Stimulated activated CD4-positive, alpha-beta T cell treated with anti-CD3 and anti-CD28 coated beads, TNF-alpha, amount 100 ng/mL, for 24 hours (primary cell): ENCODE measurements at regions not wholly inside any gene's neighbourhood (a gene's known extent, or its start where the extent isn't known, plus 50 kb on each side); places are given as distances from the start of the nearest gene placed in this dataset.

Experiments
- DNase-seq, 3 experiments: peaks; one replicate each; pipeline ENCODE4 v3.0.0-alpha.2; 2020; ENCODE audit warnings: low read depth in 3 of 3

DNA sequence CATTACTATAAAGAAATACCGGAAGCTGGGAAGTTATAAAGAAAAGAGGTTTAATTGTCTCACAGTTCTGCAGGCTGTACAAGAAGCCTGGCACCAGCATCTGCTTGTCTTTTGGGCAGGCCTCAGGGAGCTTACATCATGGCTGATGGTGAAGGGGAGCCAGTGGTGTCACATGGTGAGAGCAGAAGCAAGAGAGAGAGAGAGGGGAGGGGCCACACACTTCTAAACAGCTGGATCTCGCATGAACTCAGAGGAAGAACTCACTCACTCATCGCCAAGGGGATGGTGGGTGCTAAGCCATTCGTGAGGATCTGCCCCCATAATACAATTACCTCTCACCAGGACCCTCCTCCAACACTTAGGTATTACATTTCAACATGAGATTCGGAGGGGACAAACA, 51.8 kb upstream of the ANKRD34C start:
- DNase-seq = no peak

DNA sequence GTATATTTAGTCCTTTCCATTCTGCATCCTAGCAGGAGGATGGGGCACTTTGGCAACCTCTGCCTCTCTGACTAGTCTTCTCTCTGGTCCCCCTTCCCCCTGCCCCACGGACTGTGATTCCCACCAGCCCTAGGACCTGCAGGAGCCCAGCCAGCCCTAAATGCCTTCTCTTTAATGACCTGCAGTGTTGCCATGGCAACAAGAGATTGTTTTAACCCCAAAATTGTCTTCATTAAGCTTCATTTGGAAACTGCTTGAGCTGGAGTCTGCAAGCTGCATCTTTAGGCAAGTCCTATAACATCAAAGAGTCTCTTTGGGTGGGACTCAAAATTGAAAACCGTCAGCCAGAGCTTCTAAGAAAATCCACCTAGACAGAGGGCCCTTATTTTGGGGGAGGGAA, 59.7 kb upstream of the ANKRD34C start:
- DNase-seq = no peak

DNA sequence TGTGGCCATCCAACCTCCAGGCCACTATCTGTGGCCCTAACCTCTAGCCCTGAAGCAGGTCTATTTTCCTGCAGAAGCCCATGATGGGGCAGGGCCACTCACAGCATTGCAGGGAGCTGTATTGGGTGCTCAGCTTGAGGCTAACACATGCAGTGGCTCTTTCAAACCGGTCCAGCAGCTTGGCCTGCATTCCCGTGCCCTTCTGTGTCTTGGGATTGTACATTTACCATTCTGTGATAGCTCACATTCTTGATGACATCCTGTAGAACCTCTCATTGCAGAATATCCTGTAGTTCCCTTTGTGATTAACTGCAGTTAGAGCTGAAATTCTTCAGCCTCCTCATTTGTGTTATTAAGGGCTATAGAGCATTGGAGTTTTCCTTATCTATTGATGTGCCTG, 60.8 kb upstream of the ANKRD34C start:
- no peak for DNase-seq

DNA sequence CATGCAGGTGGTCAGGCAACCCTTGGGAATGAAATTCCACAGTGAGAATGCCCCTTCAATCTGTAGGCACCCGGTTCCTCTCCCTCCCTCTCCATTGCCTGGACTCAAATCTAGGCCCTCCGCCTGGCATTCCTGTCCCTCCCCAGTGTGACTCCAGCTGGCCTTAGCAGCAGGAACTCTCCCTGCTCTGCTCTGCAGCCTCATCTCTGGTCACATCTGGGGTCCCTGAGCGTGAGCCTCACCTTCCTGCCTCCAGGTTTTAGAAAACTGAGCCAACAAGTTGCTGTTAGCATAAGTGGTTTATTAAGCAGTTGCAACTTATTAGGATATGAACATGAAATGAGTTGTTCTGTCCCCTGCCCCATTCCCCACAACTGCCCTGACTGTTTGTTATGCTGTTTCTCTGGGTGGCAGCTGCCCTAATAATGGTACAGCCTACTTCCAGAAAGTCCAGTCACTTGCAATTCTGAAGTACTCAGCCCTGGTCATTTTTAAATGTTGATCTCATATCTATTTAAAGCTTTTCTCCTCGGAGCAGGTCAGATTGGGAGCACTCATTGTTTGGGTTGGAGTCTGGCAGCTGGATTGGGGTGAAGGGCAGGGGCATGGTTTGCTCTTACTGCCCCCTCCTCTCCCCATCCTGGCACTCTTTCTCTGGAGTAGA, 63.0 kb upstream of the ANKRD34C start:
- DNase-seq = no peak

DNA sequence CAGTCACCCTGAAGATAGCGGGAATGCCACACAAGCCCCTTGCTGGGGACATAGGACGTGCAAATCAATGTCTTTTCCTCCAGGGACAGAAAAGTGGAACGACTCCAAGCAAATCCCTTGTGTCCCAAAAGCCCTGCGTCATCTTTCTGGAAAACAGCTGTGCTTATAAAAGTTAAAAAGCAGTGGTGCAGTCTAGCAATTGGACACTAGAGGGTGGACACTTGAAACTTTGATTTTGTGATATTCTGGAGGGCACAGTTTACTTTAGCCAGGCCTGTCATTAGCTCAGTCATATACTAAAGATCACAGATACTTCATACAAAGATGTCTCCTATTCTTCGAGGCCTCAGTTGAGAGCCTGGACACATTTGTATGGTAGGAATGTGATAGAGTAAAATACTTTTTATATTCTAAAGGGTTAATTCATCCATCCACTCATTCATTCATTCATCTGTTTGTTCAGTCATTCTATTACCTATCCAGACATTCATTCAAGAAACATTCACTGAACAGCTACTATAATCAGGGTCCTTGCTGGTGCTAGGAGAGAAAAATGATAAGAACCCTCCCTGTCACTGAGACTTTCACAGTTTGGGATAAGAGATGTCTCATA, 63.8 kb upstream of the ANKRD34C start:
- no peak for DNase-seq

DNA sequence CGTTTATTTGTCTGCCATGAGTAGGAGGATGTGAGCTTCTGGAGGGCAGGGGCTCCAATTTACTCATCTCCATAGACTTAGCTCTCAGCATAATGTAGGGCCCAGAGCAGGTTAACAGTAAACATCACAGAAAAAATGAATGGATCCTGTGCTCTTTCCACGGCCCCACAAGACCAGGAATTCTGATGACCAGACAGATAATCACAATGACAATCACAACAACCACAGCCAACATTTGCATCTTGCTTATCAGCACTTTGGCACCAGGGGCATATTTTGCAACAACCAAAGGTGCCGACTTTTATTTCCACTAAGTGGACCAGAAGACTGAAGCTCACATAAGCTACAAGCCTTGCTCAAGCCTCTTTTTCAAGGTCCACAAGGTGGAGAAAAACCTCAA, 68.9 kb upstream of the ANKRD34C start:
- DNase-seq = no peak

DNA sequence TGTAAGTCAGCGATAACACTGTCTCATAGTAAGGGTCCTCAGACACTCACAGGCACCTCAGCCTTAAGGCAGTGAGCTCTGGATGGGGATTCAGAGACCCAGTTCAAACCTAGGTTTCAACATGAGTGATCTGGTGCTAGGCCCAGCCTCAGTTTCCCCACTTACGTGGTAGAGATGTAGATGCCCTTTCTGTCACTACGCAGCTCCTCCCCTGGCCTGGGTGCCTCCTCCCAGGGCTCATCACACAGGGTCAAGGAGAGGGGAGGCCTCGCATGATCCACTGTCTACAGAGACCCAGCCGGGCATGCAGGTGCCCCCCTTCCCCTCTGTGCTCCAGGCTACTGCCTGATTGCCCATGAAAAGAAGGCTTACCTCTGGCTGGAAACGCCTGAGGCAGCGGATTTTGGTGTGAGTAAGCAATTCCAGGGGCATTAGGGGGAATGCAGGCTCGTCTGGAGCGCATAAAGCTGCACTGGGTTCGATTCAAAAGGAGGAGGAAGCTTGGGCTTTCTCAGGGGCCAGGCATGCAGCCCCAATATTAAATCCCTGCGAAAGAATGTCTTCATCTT, 69.8 kb upstream of the ANKRD34C start:
- DNase-seq = no peak

DNA sequence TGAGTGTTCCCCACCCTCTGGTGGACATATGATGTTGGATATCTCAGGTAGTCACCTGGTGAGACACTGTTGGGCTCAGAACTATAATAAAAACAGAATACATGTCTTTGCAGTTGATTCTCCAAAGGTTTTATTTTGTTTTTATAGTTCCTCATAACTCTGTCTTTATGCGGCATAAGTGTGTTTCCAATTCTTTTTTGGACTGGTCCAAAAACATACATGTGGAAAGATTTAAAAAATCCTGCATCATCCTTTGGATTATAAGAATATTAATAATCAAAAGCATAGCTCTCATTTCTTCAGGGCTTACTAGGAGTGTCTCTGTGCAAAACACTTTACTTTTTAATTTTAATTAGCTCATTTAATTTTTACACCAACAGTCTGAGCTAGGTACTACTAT, 71.0 kb upstream of the ANKRD34C start:
- DNase-seq = no peak

DNA sequence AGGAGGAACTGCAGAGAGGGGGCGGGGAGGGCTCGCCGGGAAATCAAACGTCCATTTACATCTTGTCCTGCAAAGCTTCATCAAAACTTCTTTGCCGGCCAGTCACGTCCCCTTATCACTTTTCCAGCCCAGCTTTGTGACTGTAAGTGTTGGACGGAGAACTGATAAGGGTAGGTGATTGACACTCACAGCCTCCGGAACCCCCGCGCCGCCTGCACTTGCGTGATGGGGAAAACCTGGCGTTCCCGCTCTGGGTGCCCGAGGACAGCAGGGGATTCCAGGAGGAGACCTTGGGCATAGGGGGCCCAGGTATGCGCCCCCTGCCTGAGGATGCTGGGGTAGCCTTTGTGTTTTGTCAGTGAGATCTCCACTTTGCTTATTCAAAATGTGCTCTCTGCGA, 72.8 kb upstream of the ANKRD34C start:
- no peak for DNase-seq

DNA sequence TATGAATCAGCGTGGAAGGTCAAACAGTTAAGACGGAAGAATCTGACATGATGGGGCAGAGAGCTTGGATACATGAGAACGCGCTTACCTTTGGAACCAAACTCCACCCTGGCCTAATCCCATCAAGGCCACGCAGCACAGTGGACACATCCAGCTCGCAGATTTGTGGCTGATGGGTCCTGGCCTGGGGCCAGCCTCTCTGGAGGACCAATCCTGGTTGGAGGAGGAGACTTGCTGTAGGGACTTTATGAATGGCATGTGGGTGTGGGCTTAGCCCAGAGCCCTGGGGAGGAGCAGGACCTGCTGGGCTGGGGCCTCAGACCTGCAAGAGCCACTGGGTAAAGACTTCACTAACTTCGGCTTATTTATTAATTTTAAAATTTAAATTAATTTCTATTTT, 73.4 kb upstream of the ANKRD34C start:
- no peak for DNase-seq

DNA sequence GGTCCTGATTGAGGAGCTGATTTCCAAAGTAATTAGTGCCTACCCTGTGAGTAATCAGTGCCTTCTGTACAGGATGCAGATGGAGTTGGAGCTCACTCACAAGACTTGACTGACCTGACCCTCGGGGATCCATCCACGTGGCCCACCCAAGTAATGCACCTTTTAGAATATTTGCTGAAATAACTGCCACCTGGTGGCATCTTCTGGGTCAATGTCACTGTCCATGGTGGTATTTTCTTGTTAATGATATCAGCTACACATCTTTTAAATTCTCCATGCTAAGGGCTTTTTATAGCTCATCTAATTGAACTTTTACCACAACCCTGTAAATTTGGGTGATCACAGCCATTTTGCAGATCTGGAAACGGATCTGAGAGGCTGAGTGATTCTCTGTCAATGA, 74.3 kb upstream of the ANKRD34C start:
- DNase-seq = no peak

DNA sequence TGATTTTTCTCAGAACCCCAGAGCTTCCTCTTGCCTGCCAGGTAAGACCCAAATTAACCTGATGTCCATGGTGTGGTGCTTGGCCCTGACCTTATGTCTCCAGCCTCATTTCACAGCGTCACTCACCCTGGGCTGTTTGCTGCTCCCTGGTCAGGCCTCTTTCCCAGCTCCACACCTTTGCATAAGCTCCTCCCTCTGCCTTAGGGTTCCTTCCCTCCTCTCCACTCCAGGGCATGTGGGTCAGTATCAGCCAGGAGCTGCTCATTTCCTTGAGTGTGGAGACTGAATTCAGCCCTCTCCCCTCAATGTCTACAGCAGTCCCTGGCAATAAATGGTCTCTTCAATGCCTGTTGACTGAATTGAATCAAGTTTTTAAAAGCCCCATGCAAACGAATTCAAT, 75.6 kb upstream of the ANKRD34C start:
- DNase-seq = no peak

DNA sequence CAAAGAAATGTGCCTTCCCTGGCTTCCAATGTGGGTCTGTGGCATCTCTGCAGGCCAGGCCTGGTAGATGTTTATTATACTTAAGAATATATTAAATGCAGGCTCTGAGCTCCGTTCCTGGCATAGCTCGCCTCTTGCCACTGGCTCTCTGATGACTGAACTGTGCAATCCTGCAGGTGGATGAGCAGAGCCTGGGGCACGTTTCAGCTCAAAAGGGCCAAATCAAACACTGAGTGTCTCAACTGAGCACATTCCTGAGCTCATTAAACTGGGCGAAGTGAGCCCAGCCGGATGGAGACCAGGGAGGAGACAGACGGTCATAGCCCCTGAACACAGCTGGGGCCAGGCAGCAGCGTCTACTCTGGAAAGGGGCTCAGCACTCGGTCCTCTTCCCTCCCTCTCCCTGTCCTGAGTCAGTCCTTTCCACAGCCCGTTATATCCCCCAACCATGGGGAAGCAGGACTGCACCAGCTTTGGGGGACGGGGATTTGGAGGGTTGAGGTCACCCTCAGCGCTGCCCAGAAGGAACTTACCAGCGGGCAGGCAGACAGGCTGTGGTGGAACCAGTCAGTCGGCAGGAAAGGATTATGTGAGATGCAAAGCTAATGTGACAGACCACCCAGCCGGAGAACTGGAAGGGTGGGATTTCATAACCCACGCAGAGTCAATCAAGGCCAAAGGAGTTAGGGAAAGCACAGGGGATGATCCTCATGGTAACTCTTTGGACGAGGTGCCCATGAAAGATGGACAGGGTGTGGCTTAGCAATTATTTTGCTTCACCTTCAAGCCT, 77.4 kb upstream of the ANKRD34C start:
- no peak for DNase-seq

DNA sequence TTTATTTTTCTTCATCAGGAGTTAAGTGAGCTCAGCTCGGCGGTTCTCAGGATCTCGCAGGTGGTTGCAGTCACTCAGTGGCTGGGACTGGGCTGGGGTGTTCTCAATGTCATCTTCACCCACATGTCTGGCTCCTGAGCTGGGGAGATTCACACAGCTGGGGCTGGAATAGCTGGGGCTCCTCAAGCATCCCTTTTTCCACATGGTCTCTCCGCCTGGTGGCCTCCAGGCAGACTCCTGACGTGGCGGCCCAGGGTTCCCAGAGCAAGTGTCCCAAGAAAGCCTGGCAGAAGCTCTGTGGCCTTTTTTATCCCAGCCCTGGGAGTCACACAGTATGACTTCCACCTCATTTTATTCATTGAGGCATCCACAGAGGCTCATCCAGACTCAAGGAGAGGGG, 84.1 kb upstream of the ANKRD34C start:
- no peak for DNase-seq

DNA sequence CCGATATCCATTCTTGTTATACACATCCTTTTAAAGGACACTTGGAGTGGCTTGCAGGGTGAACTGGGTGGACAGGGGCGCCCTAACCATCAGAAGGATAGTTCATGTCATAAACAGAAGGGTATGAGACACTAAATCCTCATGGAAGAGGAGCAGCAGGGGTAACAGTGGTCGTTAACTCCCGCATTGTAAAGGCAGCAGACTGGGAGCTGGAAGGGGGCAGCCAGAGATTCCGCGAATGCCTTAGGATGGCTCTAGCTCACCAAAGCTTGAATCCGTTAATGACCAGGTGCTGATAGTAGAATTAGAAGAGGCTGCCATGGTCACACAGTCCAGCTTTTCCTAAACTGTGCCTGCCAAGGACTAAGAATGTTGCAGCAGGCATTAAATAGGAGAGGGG, 85.2 kb upstream of the ANKRD34C start:
- DNase-seq = no peak

DNA sequence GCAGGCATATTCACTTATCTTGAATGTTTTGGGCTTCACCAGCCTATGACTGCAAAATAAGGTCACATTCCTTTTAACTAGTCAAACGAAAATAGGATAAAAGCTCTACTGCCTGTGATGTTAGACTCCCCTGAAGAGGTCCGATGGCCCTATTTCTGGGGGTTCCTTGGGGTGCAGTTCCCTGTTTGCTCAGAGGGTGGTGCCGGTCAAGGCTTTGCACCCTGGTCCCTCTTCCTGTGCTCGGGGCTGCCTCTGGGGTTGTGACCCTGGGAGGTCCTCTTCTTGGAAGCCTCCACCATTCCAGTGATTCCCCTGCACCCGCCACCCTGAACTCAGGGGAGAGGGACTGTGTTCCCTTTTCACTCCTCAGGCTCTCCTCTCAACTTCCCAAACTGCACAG, 86.7 kb upstream of the ANKRD34C start:
- no peak for DNase-seq

DNA sequence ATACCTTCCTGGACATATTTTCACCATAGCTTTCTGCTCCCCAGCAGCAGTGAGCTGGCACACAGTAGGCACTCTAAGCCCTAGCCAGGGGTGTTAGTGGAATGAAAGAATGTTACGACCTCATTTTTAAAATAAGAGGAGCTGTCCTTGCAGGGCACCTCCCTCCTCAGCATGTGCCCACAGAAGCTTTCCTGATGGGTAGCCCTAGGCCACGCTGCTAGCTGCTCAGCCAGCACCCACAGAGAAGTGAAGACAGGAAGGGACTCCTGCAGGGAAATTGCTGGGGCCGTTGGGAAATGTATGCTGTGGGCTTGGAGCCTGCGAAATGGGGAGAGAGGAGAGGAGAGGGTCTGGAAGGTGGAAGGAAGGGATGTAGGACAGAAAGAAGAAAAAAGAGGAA, 87.3 kb upstream of the ANKRD34C start:
- DNase-seq = no peak

DNA sequence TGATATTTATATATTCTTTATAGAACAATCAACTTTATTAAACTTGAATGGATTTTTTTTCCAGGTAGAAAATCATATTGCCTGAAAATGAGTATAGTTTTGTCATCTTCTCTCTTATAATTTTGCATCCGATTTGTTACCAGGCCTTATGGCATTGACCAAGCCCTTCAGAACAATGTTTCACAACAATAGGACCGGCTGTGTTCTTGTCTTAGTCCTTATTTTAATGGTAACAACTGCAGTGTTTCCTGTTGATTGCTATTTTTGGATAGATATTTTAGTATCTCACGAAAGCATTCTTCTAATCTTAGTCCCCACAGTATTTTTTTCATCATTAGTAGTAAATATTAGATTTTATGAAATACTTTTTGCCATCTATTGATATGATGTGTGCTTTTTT, 88.1 kb upstream of the ANKRD34C start:
- no peak for DNase-seq

DNA sequence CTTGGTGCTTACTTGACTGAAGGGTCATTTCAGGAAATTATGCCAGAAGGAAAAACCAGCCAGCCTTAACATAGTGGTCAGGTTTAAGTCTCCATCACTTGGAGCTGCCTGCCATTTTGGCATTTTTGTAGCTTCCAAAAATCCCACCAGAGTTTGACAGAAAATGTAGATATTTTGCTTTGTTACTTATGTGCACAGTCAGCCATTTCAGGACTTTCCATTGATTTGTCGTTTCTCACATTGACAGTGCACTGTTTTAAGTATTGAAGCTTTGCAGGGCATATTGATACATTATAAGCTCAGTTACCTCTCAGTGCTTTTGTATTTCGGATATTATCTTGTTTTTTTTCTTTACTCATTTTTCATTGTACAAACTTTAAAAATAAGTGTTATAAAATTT, 89.0 kb upstream of the ANKRD34C start:
- no peak for DNase-seq

DNA sequence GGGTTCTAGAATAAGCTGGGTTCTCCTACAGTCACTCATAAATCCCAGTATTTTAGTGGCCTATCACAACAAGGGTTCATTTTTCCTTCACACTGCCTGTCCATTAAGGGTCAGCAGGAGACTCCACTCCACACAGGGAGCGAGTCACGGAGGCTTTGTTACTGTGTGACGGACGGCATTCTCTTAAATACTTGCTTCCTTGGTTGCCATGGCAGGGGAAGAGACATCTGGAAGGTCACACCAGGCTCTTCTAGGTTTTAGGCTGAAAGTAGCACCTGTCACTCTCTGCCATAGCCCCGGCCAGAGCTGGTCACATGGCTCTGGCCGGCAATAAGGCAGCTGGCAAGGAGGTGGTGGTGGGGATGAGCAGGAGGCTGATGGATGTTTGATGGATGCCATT, 89.4 kb upstream of the ANKRD34C start:
- no peak for DNase-seq

DNA sequence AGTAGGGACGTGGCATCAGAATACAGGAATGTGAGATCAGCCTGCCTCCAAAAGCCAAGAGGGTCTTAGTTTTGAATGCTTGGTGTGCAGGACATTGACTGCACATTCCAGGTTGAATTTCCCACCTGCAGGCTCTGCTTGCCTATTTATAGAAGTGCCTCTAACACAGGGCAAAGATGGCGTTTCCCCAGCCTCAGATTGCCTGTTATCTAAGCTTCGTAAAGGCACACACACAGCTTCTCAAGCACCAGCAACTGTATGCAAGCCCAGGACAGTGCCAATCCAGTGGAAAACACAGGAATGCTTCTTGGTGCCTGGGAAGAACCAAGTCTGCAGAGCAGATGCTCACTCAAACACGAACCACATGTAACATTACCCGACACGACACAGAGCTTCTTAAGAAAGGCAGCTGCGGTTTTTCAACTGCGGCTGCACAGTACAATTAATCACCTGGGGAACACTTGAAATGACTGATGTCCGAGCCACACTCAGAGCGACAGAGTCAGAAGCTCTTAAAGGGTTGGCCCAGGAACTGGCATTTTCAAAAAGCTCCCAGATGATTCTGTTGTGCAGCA, 90.0 kb upstream of the ANKRD34C start:
- DNase-seq = no peak

DNA sequence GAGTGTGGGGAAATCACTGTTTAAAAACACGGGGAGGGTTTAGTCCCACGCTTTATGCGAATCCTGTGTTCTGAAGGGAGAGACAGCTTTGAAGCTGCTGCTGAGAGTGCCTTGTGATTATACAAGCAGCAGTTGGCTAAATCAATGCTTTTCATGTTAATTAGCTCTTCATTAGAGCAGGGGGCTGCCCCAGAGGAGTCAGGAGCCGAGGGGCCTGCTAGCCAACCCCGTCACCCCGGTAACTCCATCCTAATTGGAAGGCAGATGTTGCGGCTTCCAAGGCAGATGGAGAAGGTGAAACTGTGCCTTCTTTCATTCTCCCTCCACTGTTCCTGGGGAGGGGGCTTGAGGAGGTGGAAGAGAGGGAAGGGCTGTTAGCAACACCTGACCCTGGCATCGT, 92.4 kb upstream of the ANKRD34C start:
- no peak for DNase-seq

DNA sequence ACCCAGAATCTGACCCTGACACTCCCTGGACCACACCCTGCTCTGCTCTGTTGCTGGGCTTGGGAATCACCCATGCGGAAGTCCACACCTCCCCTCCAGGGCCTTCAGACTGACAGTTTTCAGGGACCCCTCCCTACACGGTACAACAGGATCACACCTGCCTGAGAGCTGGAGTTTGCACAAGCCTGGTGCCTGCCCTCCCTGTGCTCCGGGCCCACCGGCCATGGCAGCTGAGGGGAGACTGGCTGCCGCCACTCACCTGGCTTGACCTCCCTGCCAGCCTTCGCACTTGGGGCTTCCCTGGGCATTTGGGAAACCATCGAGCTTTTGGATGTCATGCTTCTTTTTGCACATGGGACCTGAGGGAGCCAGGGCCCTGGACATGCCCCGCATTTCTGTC, 95.9 kb upstream of the ANKRD34C start:
- DNase-seq = no peak
